ENCODE measurements at regions not wholly inside any gene's neighbourhood (a gene's known extent, or its start where the extent isn't known, plus 50 kb on each side); places are given as distances from the start of the nearest gene placed in this dataset.

GRCh38 chr12:11978726-11979384 is 91.9 kb upstream of the BCL2L14 start:
- no peak overlapping the region for H3K4me3 ChIP-seq (ENCODE audit: low read depth, low read length)
- no peaks in the 10 kb centered on the region for H3K9me3 ChIP-seq (ENCODE audit: insufficient read depth, low read depth, low read length)
- no peaks in the 10 kb centered on the region for H3K79me1 ChIP-seq (ENCODE audit: low read length)
- H3K9ac ChIP-seq (ENCODE audit: low read length) = no peak overlapping the region
- no peak overlapping the region for H4K12ac ChIP-seq (ENCODE audit: low read depth, low read length)
- H3K27me3 ChIP-seq (ENCODE audit: insufficient read depth, low read length) = no peaks in the 10 kb centered on the region
- no CpG with 5 or more reads among the region's 2 CpGs for WGBS (ENCODE audit: extremely low coverage, insufficient coverage, insufficient read length)
- no peak overlapping the region for H4K8ac ChIP-seq (ENCODE audit: low read depth, low read length)
- no peak overlapping the region for H2BK120ac ChIP-seq (ENCODE audit: insufficient read depth, low read length, poor library complexity)
- H3K4me2 ChIP-seq (ENCODE audit: low read length) = no peak overlapping the region
- no peak overlapping the region for H3K14ac ChIP-seq (ENCODE audit: low read length)
- H3K18ac ChIP-seq (ENCODE audit: low read length) = no peak overlapping the region
- H3K36me3 ChIP-seq (ENCODE audit: control insufficient read depth in 1 of 2, insufficient read depth in 2 of 2, low read length in 2 of 2) = no peaks in the 10 kb centered on the region
- no peak overlapping the region for H2BK12ac ChIP-seq (ENCODE audit: low read length)
- no peaks in the 10 kb centered on the region for H3K79me2 ChIP-seq (ENCODE audit: control insufficient read depth, insufficient read depth, low read length, poor library complexity)
- H4K91ac ChIP-seq (ENCODE audit: low read depth, low read length) = no peak overlapping the region
- H2AFZ ChIP-seq (ENCODE audit: insufficient read depth, low read length, poor library complexity) = no peak overlapping the region
- no peak overlapping the region for H3K4ac ChIP-seq (ENCODE audit: low read depth, low read length)
- no peak overlapping the region for H3K27ac ChIP-seq (ENCODE audit: low read depth, low read length)
- no peak overlapping the region for H2AK5ac ChIP-seq (ENCODE audit: low read length)
- H3K4me1 ChIP-seq (ENCODE audit: control insufficient read depth in 1 of 2, insufficient read depth in 2 of 2, low read length in 2 of 2) = no peaks in the 10 kb centered on the region
- no peak for DNase-seq
- H3K23ac ChIP-seq (ENCODE audit: low read length) = no peak overlapping the region
- no peak overlapping the region for H2BK5ac ChIP-seq (ENCODE audit: low read depth, low read length, poor library complexity)

- peak overlapping the region; percentile 31 for H2BK12ac ChIP-seq (ENCODE audit: low read length)
- no peak overlapping the region for H3K4me2 ChIP-seq (ENCODE audit: low read length)
- no peak overlapping the region for H3K4me3 ChIP-seq (ENCODE audit: low read depth, low read length)
- no peak overlapping the region for H3K18ac ChIP-seq (ENCODE audit: low read length)
- H2BK5ac ChIP-seq (ENCODE audit: low read depth, low read length, poor library complexity) = no peak overlapping the region
- no peak overlapping the region for H3K27ac ChIP-seq (ENCODE audit: low read depth, low read length)
- peak overlapping the region; percentile 53 for H4K8ac ChIP-seq (ENCODE audit: low read depth, low read length)
- H3K23ac ChIP-seq (ENCODE audit: low read length) = no peak overlapping the region
- no peaks in the 10 kb centered on the region for H3K4me1 ChIP-seq (ENCODE audit: control insufficient read depth in 1 of 2, insufficient read depth in 2 of 2, low read length in 2 of 2)
- H3K79me1 ChIP-seq (ENCODE audit: low read length) = no peaks in the 10 kb centered on the region
- no peak overlapping the region for H3K14ac ChIP-seq (ENCODE audit: low read length)
- no peak for DNase-seq
- H4K12ac ChIP-seq (ENCODE audit: low read depth, low read length) = no peak overlapping the region
- H2AFZ ChIP-seq (ENCODE audit: insufficient read depth, low read length, poor library complexity) = no peak overlapping the region
- H3K27me3 ChIP-seq (ENCODE audit: insufficient read depth, low read length) = no peaks in the 10 kb centered on the region
- H2AK5ac ChIP-seq (ENCODE audit: low read length) = no peak overlapping the region
- H3K79me2 ChIP-seq (ENCODE audit: control insufficient read depth, insufficient read depth, low read length, poor library complexity) = no peaks in the 10 kb centered on the region
- H3K36me3 ChIP-seq (ENCODE audit: control insufficient read depth in 1 of 2, insufficient read depth in 2 of 2, low read length in 2 of 2) = no peaks in the 10 kb centered on the region
- H3K9ac ChIP-seq (ENCODE audit: low read length) = no peak overlapping the region
- no peak overlapping the region for H3K4ac ChIP-seq (ENCODE audit: low read depth, low read length)
- no peak overlapping the region for H2BK120ac ChIP-seq (ENCODE audit: insufficient read depth, low read length, poor library complexity)
- WGBS (ENCODE audit: extremely low coverage, insufficient coverage, insufficient read length) = no CpG with 5 or more reads among the region's 2 CpGs
- H3K9me3 ChIP-seq (ENCODE audit: insufficient read depth, low read depth, low read length) = no peaks in the 10 kb centered on the region
- H4K91ac ChIP-seq (ENCODE audit: low read depth, low read length) = no peak overlapping the region
Measured at GRCh38 chr12:11980115-11980514, 90.6 kb upstream of the BCL2L14 start.

GRCh38 chr12:11981121-11981733 is 89.5 kb upstream of the BCL2L14 start:
- no peaks in the 10 kb centered on the region for H3K4me1 ChIP-seq (ENCODE audit: control insufficient read depth in 1 of 2, insufficient read depth in 2 of 2, low read length in 2 of 2)
- no peak overlapping the region for H3K9ac ChIP-seq (ENCODE audit: low read length)
- H3K4me3 ChIP-seq (ENCODE audit: low read depth, low read length) = no peak overlapping the region
- H3K23ac ChIP-seq (ENCODE audit: low read length) = no peak overlapping the region
- peak in 1 of 2 donors; percentile 20 for DNase-seq
- H3K36me3 ChIP-seq (ENCODE audit: control insufficient read depth in 1 of 2, insufficient read depth in 2 of 2, low read length in 2 of 2) = no peaks in the 10 kb centered on the region
- no peak overlapping the region for H2BK5ac ChIP-seq (ENCODE audit: low read depth, low read length, poor library complexity)
- no peak overlapping the region for H4K91ac ChIP-seq (ENCODE audit: low read depth, low read length)
- H3K79me2 ChIP-seq (ENCODE audit: control insufficient read depth, insufficient read depth, low read length, poor library complexity) = no peaks in the 10 kb centered on the region
- H3K4me2 ChIP-seq (ENCODE audit: low read length) = no peak overlapping the region
- no peak overlapping the region for H3K4ac ChIP-seq (ENCODE audit: low read depth, low read length)
- H2AK5ac ChIP-seq (ENCODE audit: low read length) = no peak overlapping the region
- H3K14ac ChIP-seq (ENCODE audit: low read length) = no peak overlapping the region
- no peak overlapping the region for H2BK120ac ChIP-seq (ENCODE audit: insufficient read depth, low read length, poor library complexity)
- H4K12ac ChIP-seq (ENCODE audit: low read depth, low read length) = no peak overlapping the region
- H3K9me3 ChIP-seq (ENCODE audit: insufficient read depth, low read depth, low read length) = no peaks in the 10 kb centered on the region
- no peak overlapping the region for H3K27ac ChIP-seq (ENCODE audit: low read depth, low read length)
- H3K79me1 ChIP-seq (ENCODE audit: low read length) = no peaks in the 10 kb centered on the region
- no peak overlapping the region for H3K18ac ChIP-seq (ENCODE audit: low read length)
- H3K27me3 ChIP-seq (ENCODE audit: insufficient read depth, low read length) = no peaks in the 10 kb centered on the region
- no peak overlapping the region for H2BK12ac ChIP-seq (ENCODE audit: low read length)
- no peak overlapping the region for H2AFZ ChIP-seq (ENCODE audit: insufficient read depth, low read length, poor library complexity)
- no CpG with 5 or more reads among the region's 7 CpGs for WGBS (ENCODE audit: extremely low coverage, insufficient coverage, insufficient read length)
- no peak overlapping the region for H4K8ac ChIP-seq (ENCODE audit: low read depth, low read length)

GRCh38 chr12:11984417-11984816 is 86.3 kb upstream of the BCL2L14 start:
- WGBS (ENCODE audit: extremely low coverage, insufficient coverage, insufficient read length) = no CpG with 5 or more reads among the region's 3 CpGs
- H3K27me3 ChIP-seq (ENCODE audit: insufficient read depth, low read length) = no peaks in the 10 kb centered on the region

More at GRCh38 chr12:11984417-11984816, 86.3 kb upstream of the BCL2L14 start:
- Histone ChIP-seq H2BK5ac (ENCODE audit: low read depth, low read length, poor library complexity) (no peak overlapping the region), H3K79me1 (ENCODE audit: low read length) (no peaks in the 10 kb centered on the region), H3K23ac (ENCODE audit: low read length) (no peak overlapping the region), H3K9me3 (ENCODE audit: insufficient read depth, low read depth, low read length) (no peaks in the 10 kb centered on the region), H3K36me3 (ENCODE audit: control insufficient read depth in 1 of 2, insufficient read depth in 2 of 2, low read length in 2 of 2) (no peaks in the 10 kb centered on the region), H4K8ac (ENCODE audit: low read depth, low read length) (no peak overlapping the region), H3K79me2 (ENCODE audit: control insufficient read depth, insufficient read depth, low read length, poor library complexity) (no peaks in the 10 kb centered on the region), H4K12ac (ENCODE audit: low read depth, low read length) (no peak overlapping the region), H2AK5ac (ENCODE audit: low read length) (no peak overlapping the region), H3K4me2 (ENCODE audit: low read length) (no peak overlapping the region), H3K4me1 (ENCODE audit: control insufficient read depth in 1 of 2, insufficient read depth in 2 of 2, low read length in 2 of 2) (peaks cover 0 to 4% of the 10 kb centered on the region in 2 experiments), H2BK12ac (ENCODE audit: low read length) (no peak overlapping the region), H4K91ac (ENCODE audit: low read depth, low read length) (no peak overlapping the region), H2AFZ (ENCODE audit: insufficient read depth, low read length, poor library complexity) (no peak overlapping the region), H3K14ac (ENCODE audit: low read length) (no peak overlapping the region), H3K9ac (ENCODE audit: low read length) (no peak overlapping the region), H3K4me3 (ENCODE audit: low read depth, low read length) (no peak overlapping the region), H3K18ac (ENCODE audit: low read length) (no peak overlapping the region), H3K4ac (ENCODE audit: low read depth, low read length) (no peak overlapping the region), H2BK120ac (ENCODE audit: insufficient read depth, low read length, poor library complexity) (no peak overlapping the region), H3K27ac (ENCODE audit: low read depth, low read length) (no peak overlapping the region)
- DNase-seq = no peak
